ENCODE measurements at regions not wholly inside any gene's neighbourhood (a gene's known extent, or its start where the extent isn't known, plus 50 kb on each side); places are given as distances from the start of the nearest gene placed in this dataset.

DNA sequence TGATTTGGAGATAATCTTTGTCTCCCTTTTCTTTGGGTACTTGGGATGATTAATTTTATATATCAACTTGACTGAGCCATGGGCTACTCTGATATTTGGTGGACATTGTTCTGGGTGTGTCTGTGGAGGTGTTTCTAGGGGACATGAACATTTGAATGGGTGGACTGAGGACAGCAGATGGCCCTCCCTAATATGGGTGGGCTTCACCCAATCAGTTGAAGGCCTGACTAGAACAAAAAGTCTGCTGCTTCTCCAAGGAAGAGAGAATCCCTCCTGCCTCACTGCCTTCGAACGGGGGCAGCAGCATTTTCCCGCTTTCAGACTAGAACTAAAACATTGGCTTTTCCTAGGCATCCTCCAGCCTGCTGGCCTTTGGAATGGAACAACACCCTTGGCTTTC lies 73.9 kb upstream of the EMX2 start:
- TF ChIP-seq, protein P1, sequence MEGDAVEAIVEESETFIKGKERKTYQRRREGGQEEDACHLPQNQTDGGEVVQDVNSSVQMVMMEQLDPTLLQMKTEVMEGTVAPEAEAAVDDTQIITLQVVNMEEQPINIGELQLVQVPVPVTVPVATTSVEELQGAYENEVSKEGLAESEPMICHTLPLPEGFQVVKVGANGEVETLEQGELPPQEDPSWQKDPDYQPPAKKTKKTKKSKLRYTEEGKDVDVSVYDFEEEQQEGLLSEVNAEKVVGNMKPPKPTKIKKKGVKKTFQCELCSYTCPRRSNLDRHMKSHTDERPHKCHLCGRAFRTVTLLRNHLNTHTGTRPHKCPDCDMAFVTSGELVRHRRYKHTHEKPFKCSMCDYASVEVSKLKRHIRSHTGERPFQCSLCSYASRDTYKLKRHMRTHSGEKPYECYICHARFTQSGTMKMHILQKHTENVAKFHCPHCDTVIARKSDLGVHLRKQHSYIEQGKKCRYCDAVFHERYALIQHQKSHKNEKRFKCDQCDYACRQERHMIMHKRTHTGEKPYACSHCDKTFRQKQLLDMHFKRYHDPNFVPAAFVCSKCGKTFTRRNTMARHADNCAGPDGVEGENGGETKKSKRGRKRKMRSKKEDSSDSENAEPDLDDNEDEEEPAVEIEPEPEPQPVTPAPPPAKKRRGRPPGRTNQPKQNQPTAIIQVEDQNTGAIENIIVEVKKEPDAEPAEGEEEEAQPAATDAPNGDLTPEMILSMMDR (IDR thresholded peaks at IDR 0.05; ENCODE audit: low read length), result no peak
- no peak for TF ChIP-seq EZH2phosphoT487 (IDR thresholded peaks at IDR 0.05; ENCODE audit: low read length)
- TF ChIP-seq EZH2 (optimal IDR thresholded peaks at IDR 0.05; ENCODE audit: low read depth, low read length), result no peak

All from MM.1S (cell line).